GM21423 (cell line): ENCODE measurements at regions not wholly inside any gene's neighbourhood (a gene's known extent, or its start where the extent isn't known, plus 50 kb on each side); places are given as distances from the start of the nearest gene placed in this dataset.

Experiments
- ATAC-seq: cut with Tn5 transposase; IDR thresholded peaks from one replicate; pipeline ENCODE4 v1.9.1; 2021; ENCODE audit warnings: mild to moderate bottlenecking, moderate library complexity; ENCODE audit not compliant: unreplicated experiment

DNA sequence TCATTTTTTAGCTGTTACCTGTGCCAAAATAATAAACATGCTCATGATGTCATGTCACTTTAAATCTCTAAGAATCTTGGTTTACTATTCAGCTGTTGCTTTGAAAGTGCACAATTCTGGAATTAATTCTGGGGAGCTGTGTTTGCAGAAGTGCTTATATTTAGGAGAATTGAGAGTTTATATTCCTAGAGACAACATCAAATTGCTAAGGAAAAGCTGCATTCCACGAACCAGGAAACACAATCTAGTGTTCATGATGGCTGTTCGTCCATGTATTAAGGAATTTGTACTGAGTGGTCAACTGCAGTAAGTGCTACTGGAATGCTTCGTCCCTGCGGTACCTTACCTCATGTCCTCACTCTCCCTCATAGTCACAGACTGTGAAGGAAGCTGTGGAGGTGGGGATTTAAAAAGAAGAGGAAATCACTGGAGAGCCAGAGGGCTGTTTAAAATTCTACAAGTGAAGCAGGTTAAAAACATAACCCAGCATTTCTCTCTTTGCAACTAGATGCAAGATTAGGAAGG lies 161.0 kb downstream of the TRMT11 start:
- no peak for ATAC-seq

DNA sequence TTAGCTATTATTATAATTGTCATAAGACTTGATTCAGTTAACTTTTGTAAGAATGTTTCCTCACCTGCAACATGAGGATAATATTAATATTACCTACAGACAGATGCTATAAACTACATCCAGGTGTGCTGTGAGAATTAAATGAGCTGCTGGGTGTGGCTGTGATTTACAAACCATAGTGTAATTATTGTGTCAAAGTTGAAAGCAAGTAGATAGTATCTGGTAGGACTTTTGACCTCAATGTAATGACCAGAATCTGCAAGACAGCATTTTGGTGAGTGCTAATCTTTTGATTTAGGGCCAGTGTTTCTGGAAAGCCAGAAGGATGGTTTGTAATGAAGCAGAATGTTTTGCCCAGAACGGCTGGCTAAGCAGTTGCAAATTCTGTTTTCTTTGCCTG lies 162.5 kb downstream of the TRMT11 start:
- no peak for ATAC-seq

DNA sequence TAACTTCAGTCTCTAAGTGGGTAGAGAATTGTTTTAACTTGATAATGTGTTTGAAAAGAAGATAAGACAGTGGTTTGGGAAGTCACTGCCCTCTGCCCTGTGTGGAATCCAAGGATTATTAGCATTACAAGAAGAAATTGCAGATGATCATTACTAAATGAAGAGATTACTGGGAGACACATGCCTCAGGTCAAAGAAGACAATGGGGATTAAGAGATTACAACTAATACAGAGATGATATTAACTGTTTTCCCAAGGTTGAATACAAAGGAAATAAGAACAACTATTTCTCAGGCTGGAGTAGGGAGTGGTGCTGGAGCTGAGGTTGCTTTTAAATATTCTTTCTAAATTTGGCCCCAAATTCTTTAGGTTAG lies 166.0 kb downstream of the TRMT11 start:
- ATAC-seq: no peak

GRCh38 chr6:126153661-126154060 lies 167.3 kb downstream of the TRMT11 start:
- no peak for ATAC-seq

DNA sequence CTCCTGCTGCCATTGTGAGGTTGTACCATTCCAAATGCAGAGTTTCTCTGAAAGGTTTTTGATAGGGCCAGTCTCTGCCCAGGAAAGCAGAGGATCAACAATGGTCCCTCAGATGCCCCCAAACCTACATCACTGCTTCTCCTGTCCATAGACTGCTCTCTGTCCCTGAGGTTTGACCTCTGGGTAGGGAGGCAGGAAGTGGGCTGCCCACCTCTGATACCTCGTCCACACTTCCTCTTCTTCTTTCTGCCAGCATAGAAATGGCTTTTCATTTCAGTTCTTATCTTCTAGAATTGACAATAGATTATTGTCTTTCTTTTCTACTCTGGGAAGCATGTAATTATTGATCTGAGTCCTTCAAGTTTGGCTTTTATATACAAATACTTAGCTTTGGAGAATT lies 170.6 kb downstream of the TRMT11 start:
- peak; percentile 96 for ATAC-seq

DNA sequence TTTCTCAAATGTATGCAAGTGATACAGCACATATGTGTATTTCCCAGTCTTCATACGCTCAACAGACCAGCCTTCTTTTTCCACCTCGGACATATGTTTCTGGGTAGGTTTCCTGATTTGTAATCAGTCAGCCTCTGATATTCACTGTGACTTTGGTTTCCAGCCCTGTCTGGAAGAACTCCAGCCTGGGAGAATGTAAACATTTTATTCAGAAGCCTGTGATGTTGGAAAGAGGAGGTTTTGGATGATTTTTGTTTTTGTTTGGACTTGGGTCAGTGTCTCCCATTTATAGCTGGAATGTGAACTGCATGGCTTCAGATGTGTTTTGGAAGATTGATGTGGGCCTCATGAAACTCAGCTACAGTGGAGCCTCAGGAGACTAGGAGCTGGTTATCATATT lies 172.2 kb upstream of the CENPW start:
- no peak for ATAC-seq

GRCh38 chr6:126170433-126170832 lies 169.5 kb upstream of the CENPW start:
- ATAC-seq: no peak

- peak; percentile 81 for ATAC-seq
Measured at GRCh38 chr6:126170978-126171382, 168.9 kb upstream of the CENPW start.

GRCh38 chr6:126172131-126172530 lies 167.8 kb upstream of the CENPW start:
- no peak for ATAC-seq

DNA sequence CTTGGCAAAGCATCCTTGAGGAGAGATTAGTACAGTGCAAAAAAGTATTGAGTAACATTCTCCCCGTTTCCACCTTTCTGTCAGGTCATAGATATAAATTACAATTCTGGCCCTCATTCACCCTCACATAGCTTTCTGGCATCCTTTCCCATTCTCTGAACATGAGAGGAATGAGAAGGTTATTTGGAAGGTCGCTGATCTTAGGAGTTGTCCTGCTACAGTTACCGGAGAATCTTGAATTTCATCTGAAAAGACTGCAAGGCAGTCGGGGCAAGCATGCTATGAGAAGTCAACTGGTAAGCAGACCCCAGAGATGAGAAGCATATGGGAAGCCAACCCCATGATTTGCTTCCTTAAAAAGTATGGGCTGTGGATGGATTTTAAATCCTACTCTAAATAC lies 166.7 kb upstream of the CENPW start:
- no peak for ATAC-seq

- ATAC-seq: no peak
Measured at GRCh38 chr6:126174697-126175096, 165.2 kb upstream of the CENPW start.

DNA sequence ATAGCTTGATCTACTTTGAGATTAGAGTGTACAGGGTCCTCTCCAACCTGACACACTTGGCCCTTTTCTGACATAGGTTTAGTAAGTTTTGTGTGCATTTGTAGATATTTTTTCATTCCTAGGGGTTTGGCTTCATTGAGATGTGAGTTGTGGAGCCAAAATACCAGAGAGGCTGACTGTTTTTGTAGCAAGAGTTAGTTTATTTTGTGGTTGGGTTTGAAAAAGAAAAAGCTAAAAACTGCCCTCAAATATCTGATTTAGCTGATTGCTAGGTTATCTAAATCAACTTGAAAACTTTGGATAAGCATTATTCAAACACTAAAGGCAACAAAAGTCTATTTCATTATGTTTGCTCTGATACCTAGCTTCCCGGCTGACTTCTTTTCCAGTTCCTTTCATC lies 164.7 kb upstream of the CENPW start:
- ATAC-seq: no peak

DNA sequence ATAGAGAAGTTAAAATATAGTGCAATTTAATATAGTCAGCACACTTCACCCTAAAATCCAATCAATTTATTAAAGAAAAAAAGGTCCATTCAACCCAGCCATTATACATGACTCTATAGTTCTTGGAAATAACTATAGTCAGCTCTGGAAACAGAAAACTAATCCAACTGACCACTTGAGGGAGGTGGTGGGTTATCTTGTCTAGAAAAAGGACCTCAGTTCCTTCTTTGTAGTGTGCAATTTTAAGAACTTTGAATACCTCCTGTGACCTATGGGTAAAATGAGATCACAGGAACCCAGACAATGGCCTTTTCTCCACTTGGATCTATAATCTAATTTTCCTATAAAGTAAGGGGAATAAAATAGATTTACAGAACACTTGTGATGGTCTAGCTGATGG lies 163.6 kb upstream of the CENPW start:
- ATAC-seq: no peak

- peak; percentile 54 for ATAC-seq
Measured at GRCh38 chr6:126180585-126180984, 159.3 kb upstream of the CENPW start.

GRCh38 chr6:126181173-126181741 lies 158.7 kb upstream of the CENPW start:
- ATAC-seq: no peak

DNA sequence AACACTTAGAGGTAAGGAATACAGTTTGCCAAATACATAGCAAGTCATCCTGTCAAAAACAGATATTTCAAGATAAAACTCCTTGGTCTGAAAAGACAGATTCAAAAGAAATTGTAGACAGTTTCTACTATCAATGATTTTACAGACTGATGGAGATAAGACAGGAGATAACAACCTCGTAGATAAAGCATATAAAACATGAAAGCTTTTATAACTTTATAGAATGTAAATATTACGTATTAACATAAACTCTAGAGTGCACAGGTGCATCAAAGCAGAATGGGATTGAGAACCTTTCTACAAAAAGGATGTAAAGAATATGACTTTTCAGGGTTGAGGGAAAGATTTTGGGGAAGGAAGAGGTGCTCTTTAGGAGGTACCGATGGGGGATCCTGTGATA lies 158.0 kb upstream of the CENPW start:
- no peak for ATAC-seq

- ATAC-seq: no peak
Measured at GRCh38 chr6:126182650-126183311, 157.1 kb upstream of the CENPW start.

- no peak for ATAC-seq
Measured at GRCh38 chr6:126185774-126186173, 154.1 kb upstream of the CENPW start.

DNA sequence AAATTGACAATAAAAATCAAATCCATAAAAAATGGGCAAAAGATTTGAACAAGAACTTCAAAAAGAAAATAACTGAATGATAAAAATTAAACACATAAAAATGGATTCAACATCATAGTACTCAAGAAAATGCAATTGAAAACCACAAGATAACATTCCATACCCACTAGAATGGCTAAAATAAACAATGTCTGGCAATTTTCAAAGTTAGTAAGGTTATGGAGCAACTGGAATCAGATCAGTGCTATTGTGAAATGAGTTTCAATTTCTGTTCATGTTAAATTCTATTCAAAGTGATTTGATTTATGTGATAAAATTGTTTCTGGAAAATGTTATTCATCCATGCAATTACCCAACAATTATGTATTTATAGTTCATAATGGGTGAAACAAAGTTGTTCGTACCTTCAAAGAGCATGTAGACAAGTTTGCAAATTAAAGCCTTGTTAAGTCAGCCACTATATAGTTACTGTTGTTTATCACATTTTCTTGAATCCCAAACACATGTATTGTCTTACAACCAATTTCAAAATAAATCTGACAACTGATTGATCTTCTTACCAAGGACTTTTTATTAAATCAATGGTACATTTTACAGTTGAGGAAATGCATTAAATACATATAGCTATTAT lies 151.5 kb upstream of the CENPW start:
- ATAC-seq: no peak

DNA sequence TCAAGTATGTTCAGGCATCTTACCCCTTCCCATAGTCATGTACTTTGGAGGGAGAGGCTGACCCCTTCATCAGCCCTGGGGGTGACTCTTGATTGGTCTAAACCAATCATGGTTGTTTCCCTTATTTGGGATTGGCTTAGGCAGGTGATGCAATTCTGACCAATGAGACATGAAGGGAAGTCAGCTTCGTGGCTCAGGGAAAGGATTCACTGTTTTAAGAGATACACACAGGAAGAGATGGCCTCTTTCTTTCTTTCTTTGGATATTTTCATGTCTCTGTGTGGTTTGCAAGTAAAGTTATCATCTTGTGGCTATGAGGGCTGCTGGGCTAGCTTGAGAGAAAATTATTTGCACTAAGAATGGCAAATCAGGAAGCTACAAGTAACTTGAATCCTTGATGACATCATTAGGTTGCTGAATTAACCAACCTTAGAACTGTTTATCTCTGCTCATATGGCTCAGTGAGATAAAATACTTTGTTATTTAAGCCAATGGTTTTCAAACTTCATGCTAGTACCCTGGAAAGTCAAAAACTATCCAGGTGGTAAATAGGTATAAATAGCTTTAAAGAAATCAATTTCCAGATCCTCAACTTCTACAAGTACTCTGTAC lies 144.2 kb upstream of the CENPW start:
- ATAC-seq: no peak

DNA sequence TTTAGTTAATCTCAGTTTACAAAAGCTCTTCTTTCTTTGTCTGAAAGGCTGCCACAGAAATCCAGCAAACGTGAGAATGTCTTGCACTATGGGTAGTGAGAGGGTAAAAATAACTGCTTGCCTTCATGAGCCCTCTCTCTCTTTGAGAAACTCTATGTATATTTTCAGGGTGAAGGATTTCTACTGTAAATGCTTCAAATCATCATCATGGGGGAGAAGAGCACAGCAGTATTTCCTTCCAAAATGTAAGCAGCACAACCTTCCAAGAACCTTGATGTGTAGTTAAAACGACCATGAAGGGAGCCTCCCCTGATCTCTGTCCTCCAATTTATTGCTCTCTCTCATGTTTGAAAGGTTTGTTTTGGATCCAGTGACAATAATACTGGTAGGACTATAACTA lies 141.3 kb upstream of the CENPW start:
- no peak for ATAC-seq

DNA sequence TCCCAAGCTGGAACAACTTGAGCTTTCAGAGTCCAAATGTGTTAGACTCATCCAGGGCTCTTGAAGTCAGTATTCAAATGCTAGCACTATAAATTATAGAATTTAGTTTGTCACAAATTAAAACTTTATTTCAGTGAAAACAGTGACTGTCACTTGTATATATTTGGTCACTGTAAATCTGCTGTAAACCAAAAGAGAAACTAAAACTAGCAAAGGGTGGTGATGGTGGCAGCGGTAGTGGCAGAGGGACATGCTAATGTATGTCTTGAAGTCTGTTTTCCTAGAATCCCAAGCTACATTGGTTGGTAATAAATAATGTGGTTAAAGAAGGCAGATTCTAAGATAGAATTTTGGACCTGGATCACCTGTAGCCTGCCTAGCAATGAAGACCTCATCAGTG lies 140.4 kb upstream of the CENPW start:
- ATAC-seq: no peak
